Gastroesophageal sphincter (tissue), 3 donors: ENCODE measurements at regions not wholly inside any gene's neighbourhood (a gene's known extent, or its start where the extent isn't known, plus 50 kb on each side); places are given as distances from the start of the nearest gene placed in this dataset.

ENCODE experiments used
- POLR2A ChIP-seq, 2 donors: fragments of 450-650 bp; IDR thresholded peaks; one replicate each; pipeline ENCODE4 v1.6.1; 2017; ENCODE audit warnings: antibody characterized with exemption in 2 of 2, mild to moderate bottlenecking in 2 of 2, moderate library complexity in 1 of 2
- POLR2AphosphoS5 ChIP-seq: sonication (generic); formaldehyde crosslinking; IDR thresholded peaks from one replicate; pipeline ENCODE4 v1.6.1; 2017; ENCODE audit warnings: antibody characterized with exemption
- TF ChIP-seq, protein P1 (sequence below), 4 experiments: fragments of 200-600 bp in 2 of 4; fragments of 450-650 bp in 2 of 4; sonication (generic) in 1 of 4; IDR thresholded peaks; one replicate each; pipeline ENCODE4 v1.5.1; 2017 to 2019; ENCODE audit warnings: antibody characterized with exemption in 4 of 4, mild to moderate bottlenecking in 2 of 4, moderate library complexity in 2 of 4

DNA sequence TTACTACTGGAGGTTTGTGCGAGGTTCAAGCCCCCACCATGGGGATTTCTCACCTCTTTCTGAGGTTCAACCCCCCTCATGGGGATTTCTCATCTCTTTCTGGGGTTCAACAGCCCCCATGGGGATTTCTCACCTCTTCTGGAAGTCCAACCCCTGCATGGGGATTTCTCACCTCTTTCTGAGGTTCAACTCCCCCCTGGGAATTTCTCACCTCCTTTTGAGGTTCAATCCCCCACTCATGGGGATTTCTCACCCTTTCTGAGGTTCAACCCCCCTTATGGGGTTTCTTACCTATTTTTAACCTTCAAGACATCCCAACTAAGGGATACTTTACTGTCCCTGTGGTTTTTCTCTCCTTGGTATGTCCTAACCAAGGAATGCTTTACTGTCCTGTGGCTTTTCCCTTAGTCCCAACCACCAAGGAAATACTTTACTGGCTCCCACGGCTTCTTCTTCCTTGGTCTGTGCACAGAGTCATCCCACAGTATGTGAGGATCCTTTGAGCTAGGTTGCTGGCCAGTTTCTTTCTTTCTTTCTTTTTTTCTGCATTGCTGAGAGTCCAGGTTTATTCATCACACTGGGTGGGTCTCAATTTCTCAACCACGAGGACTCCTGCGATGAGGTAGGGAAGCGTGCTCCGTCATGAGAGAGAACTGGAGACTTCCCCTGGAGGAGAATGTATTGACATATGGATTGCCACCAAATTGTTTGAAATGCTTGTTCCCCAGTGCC is 2140.2 kb downstream of the TP53TG3F start:
- TF ChIP-seq POLR2A (IDR thresholded peaks at IDR 0.05): no peak
- TF ChIP-seq, protein P1, sequence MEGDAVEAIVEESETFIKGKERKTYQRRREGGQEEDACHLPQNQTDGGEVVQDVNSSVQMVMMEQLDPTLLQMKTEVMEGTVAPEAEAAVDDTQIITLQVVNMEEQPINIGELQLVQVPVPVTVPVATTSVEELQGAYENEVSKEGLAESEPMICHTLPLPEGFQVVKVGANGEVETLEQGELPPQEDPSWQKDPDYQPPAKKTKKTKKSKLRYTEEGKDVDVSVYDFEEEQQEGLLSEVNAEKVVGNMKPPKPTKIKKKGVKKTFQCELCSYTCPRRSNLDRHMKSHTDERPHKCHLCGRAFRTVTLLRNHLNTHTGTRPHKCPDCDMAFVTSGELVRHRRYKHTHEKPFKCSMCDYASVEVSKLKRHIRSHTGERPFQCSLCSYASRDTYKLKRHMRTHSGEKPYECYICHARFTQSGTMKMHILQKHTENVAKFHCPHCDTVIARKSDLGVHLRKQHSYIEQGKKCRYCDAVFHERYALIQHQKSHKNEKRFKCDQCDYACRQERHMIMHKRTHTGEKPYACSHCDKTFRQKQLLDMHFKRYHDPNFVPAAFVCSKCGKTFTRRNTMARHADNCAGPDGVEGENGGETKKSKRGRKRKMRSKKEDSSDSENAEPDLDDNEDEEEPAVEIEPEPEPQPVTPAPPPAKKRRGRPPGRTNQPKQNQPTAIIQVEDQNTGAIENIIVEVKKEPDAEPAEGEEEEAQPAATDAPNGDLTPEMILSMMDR (IDR thresholded peaks at IDR 0.05): no peak
- no peak for TF ChIP-seq POLR2AphosphoS5
